GM19328 (cell line): ENCODE measurements at regions not wholly inside any gene's neighbourhood (a gene's known extent, or its start where the extent isn't known, plus 50 kb on each side); places are given as distances from the start of the nearest gene placed in this dataset.

Experiments used
- ATAC-seq: cut with Tn5 transposase; IDR thresholded peaks from one replicate; pipeline ENCODE4 v1.9.1; 2021; ENCODE audit warnings: mild to moderate bottlenecking, moderate library complexity; ENCODE audit not compliant: unreplicated experiment

DNA sequence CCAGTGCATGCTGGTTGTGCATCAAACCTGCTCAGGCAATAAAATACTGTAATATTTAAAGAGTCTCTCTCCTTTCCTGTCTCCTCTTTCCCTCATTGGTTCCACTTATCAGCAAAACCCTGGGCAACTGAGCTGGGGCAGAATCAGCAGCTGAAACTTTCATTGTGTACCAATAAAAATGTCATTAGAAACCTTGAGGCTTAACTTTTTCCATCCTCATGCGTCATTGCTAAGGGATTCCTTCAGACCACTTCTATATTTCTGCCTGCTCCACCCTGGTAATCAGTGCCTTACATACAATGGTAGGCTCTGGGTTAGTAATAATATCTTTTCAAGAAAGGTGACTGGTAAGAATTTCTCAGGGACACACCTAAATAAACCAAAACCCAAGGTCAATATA is 880.3 kb downstream of the RPA4 start:
- ATAC-seq: no peak

DNA sequence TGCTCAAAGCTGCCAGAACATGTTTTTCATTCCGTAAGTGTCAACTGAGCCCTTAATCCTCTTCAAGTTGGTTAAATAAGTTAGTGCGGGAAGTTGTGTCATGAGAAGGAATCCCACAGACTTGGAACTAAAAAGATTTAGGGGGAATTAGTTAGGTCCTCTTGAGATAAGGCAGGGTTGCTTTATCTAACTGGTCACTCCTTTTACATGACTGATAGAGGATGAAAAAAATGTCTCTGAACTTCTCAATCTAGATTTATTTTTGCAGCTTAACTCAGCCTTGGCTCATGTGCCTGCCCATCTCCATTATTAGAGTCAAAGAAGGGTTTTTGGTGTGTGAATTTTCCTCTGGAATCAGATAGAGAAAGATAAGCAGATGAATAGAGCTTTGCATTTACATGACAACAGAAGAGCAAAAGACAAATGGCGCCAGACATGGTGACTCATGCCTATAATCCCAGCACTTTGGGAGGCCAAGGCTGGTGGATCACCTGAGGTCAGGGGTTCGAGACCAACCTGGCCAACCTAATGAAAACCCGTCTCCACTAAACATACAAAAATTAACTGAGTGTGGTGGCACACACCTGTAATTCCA is 882.9 kb downstream of the RPA4 start:
- no peak for ATAC-seq

DNA sequence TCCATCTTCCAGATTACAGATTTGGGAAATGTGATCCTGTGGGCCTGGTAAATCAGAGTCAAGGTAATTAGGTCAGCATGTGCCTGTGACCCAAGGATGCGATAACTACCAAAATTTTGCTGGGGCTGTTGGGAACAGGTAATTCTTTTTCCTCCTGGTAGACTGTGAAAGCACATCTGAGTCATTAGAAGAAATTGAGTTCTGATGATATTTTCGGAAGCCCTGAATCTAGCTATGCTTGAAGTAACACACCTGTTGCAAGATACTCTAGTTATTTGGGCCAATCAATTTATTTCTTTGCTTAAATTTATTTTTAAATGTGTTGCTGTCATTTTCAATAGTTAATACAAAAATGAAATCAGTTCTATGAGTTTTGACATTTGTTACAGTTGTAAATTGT is 903.6 kb downstream of the RPA4 start:
- no peak for ATAC-seq

DNA sequence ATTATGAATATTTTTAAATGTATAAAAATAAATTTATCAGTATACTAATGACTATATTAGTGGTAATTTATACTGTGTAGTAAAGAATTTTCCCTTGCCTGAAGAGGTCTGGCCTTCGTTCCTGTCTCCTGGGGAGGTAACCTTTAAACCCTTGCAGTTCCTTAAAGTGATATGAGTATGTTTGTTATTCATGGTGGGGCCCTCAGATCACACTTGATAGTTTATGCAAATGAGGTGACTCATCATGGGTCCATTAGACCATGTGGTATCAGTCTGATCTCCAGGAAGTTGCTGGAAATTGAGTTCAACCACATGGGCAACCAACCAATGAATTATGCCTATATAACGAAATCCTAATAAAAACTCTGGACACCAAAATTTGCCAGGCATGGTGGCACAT is 904.1 kb downstream of the RPA4 start:
- ATAC-seq: no peak

DNA sequence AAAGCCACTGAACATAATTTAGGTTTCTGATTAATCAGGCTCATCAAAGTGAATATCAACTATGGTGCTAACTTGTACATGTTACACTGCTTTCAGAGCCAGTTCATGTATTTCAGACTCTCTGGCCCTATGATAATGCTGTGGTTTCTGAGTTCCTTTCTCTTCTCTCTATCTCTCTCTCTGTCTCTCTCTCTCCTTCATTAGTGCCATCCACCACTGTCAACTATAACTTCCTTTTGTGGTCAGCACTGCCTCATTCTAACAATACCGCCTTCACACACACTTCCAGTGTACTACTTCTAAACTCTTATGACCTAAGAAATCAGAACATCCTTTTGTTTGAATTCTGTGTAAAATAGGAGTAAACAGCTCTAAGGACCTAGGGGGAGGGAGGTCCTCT is 907.1 kb downstream of the RPA4 start:
- ATAC-seq: no peak

DNA sequence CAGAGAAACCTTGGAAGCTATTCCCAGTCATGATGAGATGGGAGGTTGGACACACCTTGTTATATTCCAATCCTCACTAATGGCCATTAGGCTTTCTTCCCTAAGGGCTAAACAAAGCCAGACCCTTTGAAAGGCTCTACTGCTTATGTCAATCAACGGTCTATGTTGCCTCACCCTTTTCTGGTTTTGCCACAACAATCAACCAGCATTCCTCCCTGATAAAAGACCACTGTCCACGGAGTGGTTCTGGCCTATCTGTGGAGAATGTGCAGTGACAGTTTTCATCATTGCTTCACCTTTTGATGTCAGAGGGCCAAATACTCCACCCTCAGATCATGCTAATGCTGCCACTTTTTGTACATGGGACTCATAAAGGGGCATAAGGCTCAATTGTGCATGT is 913.4 kb downstream of the RPA4 start:
- no peak for ATAC-seq

- ATAC-seq: no peak
These were observed 922.5 kb downstream of the RPA4 start for GRCh38 chrX:97806238-97806637.

GRCh38 chrX:97806946-97807345 is 923.2 kb downstream of the RPA4 start:
- ATAC-seq: no peak

GRCh38 chrX:97820170-97820569 is 936.5 kb downstream of the RPA4 start:
- no peak for ATAC-seq

GRCh38 chrX:97828471-97828870 is 944.8 kb downstream of the RPA4 start:
- ATAC-seq: no peak

GRCh38 chrX:97835969-97836368 is 952.3 kb downstream of the RPA4 start:
- no peak for ATAC-seq

GRCh38 chrX:97841544-97842179 is 958.0 kb downstream of the RPA4 start:
- ATAC-seq: no peak

DNA sequence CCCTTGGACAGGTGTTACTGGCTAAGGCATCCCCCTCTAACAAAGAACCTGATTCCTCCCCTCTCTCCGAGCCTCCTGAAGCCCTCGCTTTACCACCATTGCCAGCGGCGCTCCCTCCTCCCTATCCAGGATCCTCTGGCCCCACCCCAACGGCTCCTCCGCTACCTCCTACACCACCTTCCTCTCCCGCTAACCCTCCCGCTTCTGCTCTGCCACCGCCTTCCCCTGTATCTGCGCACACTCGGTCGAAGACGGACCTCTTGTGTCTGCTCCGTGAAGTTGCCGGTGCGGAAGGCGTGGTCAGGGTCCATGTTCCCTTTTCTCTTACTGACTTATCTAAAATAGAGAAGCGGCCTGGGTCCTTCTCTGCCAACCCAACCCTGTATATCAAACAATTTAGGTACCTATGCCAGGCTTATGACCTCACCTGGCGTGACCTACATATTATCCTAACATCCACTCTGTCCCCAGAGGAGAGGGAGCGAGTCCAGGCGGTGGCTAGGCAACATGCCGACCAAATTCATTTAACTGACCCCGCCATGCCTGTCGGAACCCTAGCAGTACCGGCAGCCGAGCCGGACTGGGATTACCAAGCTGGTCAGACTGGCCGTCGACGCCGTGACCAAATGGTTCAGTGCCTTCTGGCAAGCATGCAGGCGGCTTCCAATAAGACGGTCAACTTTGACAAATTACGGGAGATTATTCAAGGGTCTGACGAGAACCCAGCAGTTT is 958.9 kb downstream of the RPA4 start:
- ATAC-seq: no peak

DNA sequence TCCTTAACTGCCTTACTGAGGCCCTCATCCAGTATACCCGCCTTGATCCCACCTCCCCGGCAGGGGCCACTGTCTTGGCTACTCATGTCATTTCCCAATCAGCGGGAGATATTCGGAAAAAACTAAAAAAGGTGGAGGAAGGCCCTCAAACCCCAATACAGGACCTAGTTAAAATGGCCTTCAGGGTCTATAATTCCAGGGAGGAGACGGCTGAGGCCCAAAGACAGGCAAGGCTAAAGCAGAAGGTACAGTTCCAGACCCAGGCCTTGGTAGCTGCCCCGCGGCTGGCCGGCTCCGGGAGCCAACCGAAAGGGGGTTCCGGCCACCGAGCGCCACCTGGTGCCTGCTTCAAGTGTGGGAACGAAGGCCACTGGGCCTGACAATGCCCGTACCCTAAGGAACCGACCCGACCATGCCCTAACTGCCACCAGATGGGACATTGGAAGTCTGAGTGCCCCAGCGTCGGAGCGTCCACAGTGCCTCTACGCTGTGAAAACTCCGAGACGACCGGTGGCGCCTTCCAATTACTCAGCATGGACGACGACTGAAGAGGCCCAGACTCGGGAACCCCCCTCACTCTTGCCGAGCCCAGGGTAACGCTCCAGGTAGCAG is 959.6 kb downstream of the RPA4 start:
- ATAC-seq: no peak

DNA sequence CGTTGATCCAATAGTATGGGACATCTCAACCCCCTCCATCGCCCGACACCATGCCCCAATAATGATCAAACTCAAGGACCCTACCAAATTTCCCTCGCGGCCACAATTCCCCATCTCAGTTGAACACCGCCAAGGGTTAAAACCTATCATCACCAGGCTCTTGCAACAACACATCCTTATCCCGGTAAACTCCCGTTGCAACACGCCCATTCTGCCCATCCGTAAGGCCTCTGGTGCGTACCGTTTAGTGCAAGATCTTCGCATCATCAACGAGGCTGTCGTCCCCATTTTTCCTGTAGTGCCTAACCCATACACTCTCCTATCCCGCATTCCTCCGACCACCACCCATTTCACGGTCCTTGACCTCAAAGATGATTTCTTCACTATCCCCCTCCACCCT is 960.5 kb downstream of the RPA4 start:
- ATAC-seq: no peak

GRCh38 chrX:97844943-97845342 is 961.2 kb downstream of the RPA4 start:
- ATAC-seq: no peak

DNA sequence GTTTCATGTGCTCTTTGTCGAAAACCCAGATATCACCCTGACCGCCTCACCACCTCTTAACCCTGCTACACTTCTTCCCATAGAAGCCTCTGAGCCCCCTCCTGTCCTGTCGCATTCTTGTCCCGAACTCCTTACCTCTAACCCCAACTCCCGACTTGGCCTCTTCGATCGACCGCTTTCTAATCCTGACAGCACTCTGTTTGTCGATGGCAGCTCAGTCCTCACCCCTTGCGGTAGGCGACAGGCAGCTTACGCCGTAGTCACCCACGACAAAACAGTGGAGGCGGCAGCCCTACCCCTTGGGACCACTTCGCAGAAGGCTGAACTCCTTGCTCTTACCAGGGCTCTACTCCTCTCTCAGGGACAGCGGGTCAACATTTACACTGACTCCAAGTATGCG is 961.7 kb downstream of the RPA4 start:
- no peak for ATAC-seq

DNA sequence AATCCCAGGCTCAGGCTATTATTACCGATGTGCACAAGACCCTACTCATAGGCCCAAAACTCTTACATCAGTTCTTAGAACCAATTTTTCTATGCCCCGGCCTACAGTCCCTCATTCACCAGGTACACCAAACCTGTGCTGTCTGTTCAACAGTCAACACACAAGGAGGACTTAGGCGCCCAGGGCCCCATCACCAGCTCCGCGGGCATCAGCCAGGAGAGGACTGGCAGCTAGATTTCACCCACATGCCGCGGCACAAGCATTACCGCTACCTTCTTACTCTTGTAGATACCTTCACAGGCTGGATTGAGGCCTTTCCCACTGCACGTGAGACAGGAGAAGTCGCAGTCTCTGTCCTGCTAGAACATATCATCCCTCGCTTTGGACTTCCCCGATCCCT is 962.5 kb downstream of the RPA4 start:
- ATAC-seq: no peak

GRCh38 chrX:97846718-97847237 is 963.1 kb downstream of the RPA4 start:
- ATAC-seq: no peak

GRCh38 chrX:97847885-97848679 is 964.4 kb downstream of the RPA4 start:
- no peak for ATAC-seq

GRCh38 chrX:97849951-97850350 is 966.2 kb downstream of the RPA4 start:
- no peak for ATAC-seq
